OCI-LY3 (cell line): ENCODE measurements at regions not wholly inside any gene's neighbourhood (a gene's known extent, or its start where the extent isn't known, plus 50 kb on each side); places are given as distances from the start of the nearest gene placed in this dataset.
"Not testable (repeated sequence)": the region's sequence is repeated elsewhere in the genome, so short reads cannot be mapped to it uniquely, and the experiment has no call there.

Source experiments
- CTCF ChIP-seq: fragments of 200-600, 300-600 bp; sonication (generic); IDR thresholded peaks from 2 replicates; pipeline ENCODE4 v1.5.1; 2014; ENCODE audit warnings: antibody characterized with exemption, low read length, low read depth
- EZH2phosphoT487 ChIP-seq: fragments of 200-600 bp; shearing (Covaris generic); IDR thresholded peaks from 2 replicates; pipeline ENCODE4 v1.6.1; 2018; ENCODE audit warnings: antibody characterized with exemption, mixed run types, low read depth

DNA sequence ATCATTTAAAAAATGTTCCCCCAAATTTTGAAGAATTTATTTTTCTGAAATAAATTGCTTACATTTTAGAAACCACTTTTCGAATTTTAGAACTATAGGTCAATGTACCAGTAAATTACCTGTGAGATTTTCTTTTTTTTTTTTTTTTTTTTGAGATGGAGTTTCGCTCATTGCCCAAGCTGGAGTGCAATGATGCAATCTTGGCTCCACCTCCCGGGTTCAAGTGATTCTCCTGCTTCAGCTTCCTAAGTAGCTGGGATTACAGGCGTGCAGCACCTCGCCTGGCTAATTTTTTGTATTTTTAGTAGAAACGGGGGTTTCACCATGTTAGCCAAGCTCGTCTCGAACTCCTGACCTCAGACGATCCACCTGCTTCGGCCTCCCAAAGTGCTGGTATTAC is 295.1 kb upstream of the ID2 start:
- not testable (repeated sequence) for TF ChIP-seq CTCF, EZH2phosphoT487
